ENCODE measurements at regions not wholly inside any gene's neighbourhood (a gene's known extent, or its start where the extent isn't known, plus 50 kb on each side); places are given as distances from the start of the nearest gene placed in this dataset.
"Not testable (repeated sequence)": the region's sequence is repeated elsewhere in the genome, so short reads cannot be mapped to it uniquely, and the experiment has no call there.

DNA sequence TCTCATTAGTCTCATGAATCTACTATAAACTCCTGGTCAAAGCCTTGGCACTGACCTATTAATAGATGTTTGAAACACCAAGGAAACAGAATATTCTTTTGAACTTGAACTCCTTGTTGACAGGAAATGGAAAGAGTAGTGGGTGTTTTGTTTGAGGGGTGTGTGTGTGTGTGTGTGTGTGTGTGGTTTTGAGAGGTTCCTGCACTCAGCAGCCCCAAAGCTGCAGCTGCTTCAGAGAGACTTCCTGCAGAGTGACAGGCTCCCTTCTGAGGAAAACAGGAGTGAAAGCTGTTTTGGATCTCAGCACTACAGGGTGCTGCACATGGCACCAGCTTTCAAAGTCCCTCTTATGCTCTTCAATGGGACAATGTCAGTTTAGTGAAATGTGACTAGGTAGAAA, 546.5 kb upstream of the STEAP1 start:
- H3K4me2 ChIP-seq: no peak overlapping the region
- H4K20me1 ChIP-seq (ENCODE audit: insufficient read depth): no peaks in the 10 kb centered on the region
- H3K36me3 ChIP-seq (ENCODE audit: insufficient read depth): no peaks in the 10 kb centered on the region
- no peak overlapping the region for H2AFZ ChIP-seq (ENCODE audit: low read depth)
- H3K79me2 ChIP-seq (ENCODE audit: insufficient read depth, low read depth): no peaks in the 10 kb centered on the region
- H3K4me3 ChIP-seq (IDR thresholded peaks at IDR 0.05; ENCODE audit: insufficient read depth, low read depth, low read length): no peak overlapping the region
- H3K9ac ChIP-seq: no peak overlapping the region
- TF ChIP-seq, protein P1, sequence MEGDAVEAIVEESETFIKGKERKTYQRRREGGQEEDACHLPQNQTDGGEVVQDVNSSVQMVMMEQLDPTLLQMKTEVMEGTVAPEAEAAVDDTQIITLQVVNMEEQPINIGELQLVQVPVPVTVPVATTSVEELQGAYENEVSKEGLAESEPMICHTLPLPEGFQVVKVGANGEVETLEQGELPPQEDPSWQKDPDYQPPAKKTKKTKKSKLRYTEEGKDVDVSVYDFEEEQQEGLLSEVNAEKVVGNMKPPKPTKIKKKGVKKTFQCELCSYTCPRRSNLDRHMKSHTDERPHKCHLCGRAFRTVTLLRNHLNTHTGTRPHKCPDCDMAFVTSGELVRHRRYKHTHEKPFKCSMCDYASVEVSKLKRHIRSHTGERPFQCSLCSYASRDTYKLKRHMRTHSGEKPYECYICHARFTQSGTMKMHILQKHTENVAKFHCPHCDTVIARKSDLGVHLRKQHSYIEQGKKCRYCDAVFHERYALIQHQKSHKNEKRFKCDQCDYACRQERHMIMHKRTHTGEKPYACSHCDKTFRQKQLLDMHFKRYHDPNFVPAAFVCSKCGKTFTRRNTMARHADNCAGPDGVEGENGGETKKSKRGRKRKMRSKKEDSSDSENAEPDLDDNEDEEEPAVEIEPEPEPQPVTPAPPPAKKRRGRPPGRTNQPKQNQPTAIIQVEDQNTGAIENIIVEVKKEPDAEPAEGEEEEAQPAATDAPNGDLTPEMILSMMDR (conservative IDR thresholded peaks at IDR 0.05; ENCODE audit: low read depth, low read length): no peak
- H3K27me3 ChIP-seq (ENCODE audit: insufficient read depth, low read depth): no peaks in the 10 kb centered on the region
- no peak overlapping the region for H3K27ac ChIP-seq
- no peaks in the 10 kb centered on the region for H3K4me1 ChIP-seq (ENCODE audit: low read depth, poor library complexity, severe bottlenecking)

DNA sequence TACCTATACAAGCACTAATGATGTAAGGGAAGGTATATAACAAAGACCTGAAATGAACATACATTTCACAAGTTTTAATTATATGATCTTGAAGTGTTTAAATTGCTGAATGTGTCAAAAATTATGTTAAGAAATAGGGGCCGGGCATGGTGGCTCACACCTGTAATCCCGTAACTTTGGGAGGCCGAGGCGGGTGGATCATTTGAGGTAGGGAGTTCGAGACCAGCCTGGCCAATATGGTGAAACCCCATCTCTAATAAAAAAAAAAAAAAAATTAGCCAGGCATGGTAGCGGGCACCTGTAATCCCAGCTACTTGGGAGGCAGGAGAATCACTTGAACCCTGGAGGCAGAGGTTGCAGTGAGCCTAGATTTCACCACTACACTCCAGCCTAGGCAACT, 537.4 kb upstream of the STEAP1 start:
- not testable (repeated sequence) for H3K4me2 ChIP-seq; H3K4me1 ChIP-seq (ENCODE audit: low read depth, poor library complexity, severe bottlenecking); H3K36me3 ChIP-seq (ENCODE audit: insufficient read depth); H3K27ac ChIP-seq; H4K20me1 ChIP-seq (ENCODE audit: insufficient read depth); H3K9ac ChIP-seq; H3K4me3 ChIP-seq (IDR thresholded peaks at IDR 0.05; ENCODE audit: insufficient read depth, low read depth, low read length); H3K79me2 ChIP-seq (ENCODE audit: insufficient read depth, low read depth); H3K27me3 ChIP-seq (ENCODE audit: insufficient read depth, low read depth); H2AFZ ChIP-seq (ENCODE audit: low read depth)

DNA sequence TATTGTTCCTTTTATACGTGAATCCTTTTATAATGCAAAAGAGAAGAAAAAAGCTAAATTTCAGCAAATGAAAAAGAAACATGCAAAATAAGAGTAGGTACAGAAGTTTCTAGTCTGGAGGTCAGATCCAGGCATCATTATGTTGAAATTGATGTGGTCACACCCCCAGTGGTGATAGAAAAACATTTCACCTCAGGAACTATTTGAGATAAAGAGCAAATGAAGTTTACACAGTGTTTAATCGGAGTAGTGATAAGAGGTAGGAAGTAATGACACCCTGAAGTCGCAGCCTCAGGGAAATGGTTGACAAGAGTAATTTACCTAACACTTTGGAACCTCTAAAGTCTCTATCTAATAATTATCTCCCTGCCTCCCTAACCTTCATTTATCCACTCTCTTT, 536.0 kb upstream of the STEAP1 start:
- Histone ChIP-seq H3K4me1 (ENCODE audit: low read depth, poor library complexity, severe bottlenecking) (no peaks in the 10 kb centered on the region), H3K4me2 (no peak overlapping the region), H3K27me3 (ENCODE audit: insufficient read depth, low read depth) (no peaks in the 10 kb centered on the region), H4K20me1 (ENCODE audit: insufficient read depth) (no peaks in the 10 kb centered on the region; the same call in 1 of the 2 replicates), H3K9ac (no peak overlapping the region), H3K4me3 (IDR thresholded peaks at IDR 0.05; ENCODE audit: insufficient read depth, low read depth, low read length) (no peak overlapping the region), H3K27ac (no peak overlapping the region), H3K79me2 (ENCODE audit: insufficient read depth, low read depth) (no peaks in the 10 kb centered on the region), H3K36me3 (ENCODE audit: insufficient read depth) (no peaks in the 10 kb centered on the region), H2AFZ (ENCODE audit: low read depth) (no peak overlapping the region)
- TF ChIP-seq, protein P1 (conservative IDR thresholded peaks at IDR 0.05; ENCODE audit: low read depth, low read length): no peak

DNA sequence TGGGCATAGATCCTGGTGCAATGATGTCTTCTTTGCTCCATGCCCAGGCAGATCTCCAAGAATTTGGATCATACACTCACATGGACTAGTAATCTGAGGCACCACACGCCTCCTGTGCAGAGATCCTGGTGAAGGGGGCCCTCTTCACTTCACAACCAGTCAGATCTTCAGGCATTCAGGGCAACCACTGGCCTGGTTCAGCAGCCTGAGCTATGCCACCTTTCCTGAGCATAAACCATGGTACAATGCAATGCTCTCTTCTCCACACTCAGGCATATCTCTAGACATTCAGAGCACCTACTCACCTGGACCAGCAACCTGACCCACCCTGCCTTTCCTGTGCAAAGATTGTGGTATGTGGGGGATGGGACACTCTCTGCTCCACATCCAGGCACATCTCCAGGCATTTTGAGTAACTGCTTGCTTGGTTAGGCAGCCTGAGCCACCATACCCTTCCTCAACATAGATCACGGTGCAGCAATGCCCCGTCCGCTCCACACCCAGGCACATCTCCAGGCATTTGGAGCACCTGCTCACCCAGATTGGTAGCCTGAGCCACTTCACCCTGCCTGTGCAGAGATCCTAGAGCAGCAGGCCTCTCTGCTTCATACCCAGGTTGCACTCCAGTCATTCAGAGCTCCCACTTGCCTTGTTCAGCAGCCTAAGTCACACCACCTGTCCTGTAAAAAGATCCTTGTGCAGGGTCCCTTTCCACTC, 532.2 kb upstream of the STEAP1 start:
- no peaks in the 10 kb centered on the region for H4K20me1 ChIP-seq (ENCODE audit: insufficient read depth)
- H2AFZ ChIP-seq (ENCODE audit: low read depth): no peak overlapping the region
- H3K27ac ChIP-seq: no peak overlapping the region
- no peak overlapping the region for H3K4me3 ChIP-seq (IDR thresholded peaks at IDR 0.05; ENCODE audit: insufficient read depth, low read depth, low read length)
- TF ChIP-seq, protein P1 (conservative IDR thresholded peaks at IDR 0.05; ENCODE audit: low read depth, low read length): no peak
- H3K4me1 ChIP-seq (ENCODE audit: low read depth, poor library complexity, severe bottlenecking): no peaks in the 10 kb centered on the region
- H3K36me3 ChIP-seq (ENCODE audit: insufficient read depth): no peaks in the 10 kb centered on the region
- H3K27me3 ChIP-seq (ENCODE audit: insufficient read depth, low read depth): no peaks in the 10 kb centered on the region
- H3K79me2 ChIP-seq (ENCODE audit: insufficient read depth, low read depth): no peaks in the 10 kb centered on the region
- H3K4me2 ChIP-seq: no peak overlapping the region
- no peak overlapping the region for H3K9ac ChIP-seq

DNA sequence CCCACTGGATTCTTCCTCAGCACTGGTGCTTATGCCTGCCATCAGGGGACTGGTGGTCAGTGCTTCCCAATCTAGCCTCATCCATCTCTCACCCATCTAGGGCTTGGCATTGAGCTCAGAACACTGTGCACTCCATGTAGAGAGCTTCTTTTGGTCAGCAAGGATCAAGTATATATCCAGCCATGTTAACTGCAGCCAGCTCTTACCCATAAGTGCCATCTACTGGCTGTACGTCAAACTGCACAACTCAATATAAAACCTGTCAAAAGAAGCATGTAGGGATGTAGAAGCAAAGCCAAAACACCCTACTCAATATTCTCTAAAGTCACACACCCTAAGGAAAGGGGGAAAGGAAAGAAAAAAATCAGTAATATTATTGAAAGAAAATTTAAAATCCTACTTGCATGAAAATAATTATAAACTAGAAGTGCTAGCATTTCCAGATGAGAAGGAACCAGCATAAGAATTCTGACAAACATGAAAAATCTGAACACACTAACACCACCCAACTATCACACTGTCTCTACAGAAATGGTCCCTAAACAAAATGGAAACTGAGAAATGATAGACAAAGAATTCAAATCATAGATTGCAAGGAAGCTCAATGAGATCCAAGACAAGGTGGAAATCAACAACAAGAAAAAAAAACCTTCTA, 531.1 kb upstream of the STEAP1 start:
- no peak overlapping the region for H3K4me2 ChIP-seq
- peak overlapping the region; percentile 44; the same call in 1 of the 2 replicates for H2AFZ ChIP-seq (ENCODE audit: low read depth)
- H3K4me1 ChIP-seq (ENCODE audit: low read depth, poor library complexity, severe bottlenecking): no peaks in the 10 kb centered on the region
- H3K27me3 ChIP-seq (ENCODE audit: insufficient read depth, low read depth): no peaks in the 10 kb centered on the region
- TF ChIP-seq, protein P1 (conservative IDR thresholded peaks at IDR 0.05; ENCODE audit: low read depth, low read length): peak; percentile 87
- H3K27ac ChIP-seq: no peak overlapping the region
- H3K9ac ChIP-seq: no peak overlapping the region
- H3K79me2 ChIP-seq (ENCODE audit: insufficient read depth, low read depth): no peaks in the 10 kb centered on the region
- H3K4me3 ChIP-seq (IDR thresholded peaks at IDR 0.05; ENCODE audit: insufficient read depth, low read depth, low read length): no peak overlapping the region
- no peaks in the 10 kb centered on the region; the same call in 1 of the 2 replicates for H3K36me3 ChIP-seq (ENCODE audit: insufficient read depth)
- H4K20me1 ChIP-seq (ENCODE audit: insufficient read depth): no peaks in the 10 kb centered on the region

DNA sequence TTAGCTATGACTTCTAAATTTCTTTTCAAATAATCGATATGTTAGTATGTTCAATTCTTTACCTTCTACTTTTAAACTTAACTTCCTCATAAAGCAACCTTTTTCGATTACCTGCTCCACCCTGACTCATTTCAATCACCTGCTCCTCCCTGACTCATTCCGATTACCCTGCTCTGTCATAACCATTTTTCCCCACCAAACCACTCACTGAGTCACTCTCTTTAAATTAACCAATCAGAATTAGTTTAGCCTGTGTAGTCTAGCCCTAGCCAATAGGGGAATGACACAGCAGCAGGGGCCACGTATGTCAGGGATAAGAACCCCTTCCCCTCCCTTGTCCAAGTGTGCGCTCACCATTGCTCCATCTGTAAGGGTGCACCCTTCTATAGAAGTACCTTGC, 530.1 kb upstream of the STEAP1 start:
- H3K4me1 ChIP-seq (ENCODE audit: low read depth, poor library complexity, severe bottlenecking); H3K27me3 ChIP-seq (ENCODE audit: insufficient read depth, low read depth); H4K20me1 ChIP-seq (ENCODE audit: insufficient read depth); H3K27ac ChIP-seq; H3K4me3 ChIP-seq (IDR thresholded peaks at IDR 0.05; ENCODE audit: insufficient read depth, low read depth, low read length); H3K79me2 ChIP-seq (ENCODE audit: insufficient read depth, low read depth); H3K36me3 ChIP-seq (ENCODE audit: insufficient read depth); H3K4me2 ChIP-seq; H2AFZ ChIP-seq (ENCODE audit: low read depth); H3K9ac ChIP-seq: not testable (repeated sequence)
